Fibroblast of skin of scalp (primary cell): ENCODE measurements at regions not wholly inside any gene's neighbourhood (a gene's known extent, or its start where the extent isn't known, plus 50 kb on each side); places are given as distances from the start of the nearest gene placed in this dataset.
A peak's percentile ranks its signal among the peaks of the same experiment; 100 is the strongest.

Experiments
- DNase-seq: peaks from one replicate; pipeline ENCODE4 v3.0.0-alpha.2; 2013

DNA sequence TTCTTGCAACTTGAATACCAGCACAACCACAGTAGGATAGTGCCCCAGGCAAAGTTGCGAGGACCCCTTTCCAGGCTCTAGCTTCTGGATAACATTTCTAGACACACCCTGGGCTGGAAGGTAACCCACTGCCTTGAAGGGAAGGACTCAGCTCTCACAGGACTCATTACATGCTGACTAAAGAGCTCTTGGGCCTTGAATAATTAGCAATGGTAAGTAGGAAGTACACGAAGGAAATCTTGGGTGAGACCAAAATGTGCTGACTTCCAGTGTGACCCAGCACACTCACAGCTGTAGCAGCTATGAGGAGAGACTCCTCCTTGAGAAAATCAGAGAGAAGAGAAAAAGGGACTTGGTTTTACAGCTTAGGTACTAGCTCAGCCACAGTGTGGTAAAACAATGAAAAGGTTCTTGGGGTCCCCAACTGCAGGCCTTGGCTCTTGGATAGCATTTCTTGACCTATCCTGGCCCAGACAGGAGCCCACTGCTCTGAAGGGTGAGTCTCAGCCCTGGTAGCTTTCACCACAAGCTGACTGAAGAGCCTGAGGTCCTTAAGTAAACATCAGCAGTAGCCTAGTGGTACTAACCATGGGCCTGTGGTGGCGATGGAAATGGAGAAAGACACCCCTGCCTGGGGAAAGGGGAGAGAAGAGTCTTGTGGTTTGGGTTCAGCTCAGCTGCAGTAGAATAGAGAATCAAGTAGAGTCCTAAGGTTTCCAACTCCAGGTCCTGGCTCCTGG is 621.7 kb downstream of the SEMA5A start:
- DNase-seq: no peak

DNA sequence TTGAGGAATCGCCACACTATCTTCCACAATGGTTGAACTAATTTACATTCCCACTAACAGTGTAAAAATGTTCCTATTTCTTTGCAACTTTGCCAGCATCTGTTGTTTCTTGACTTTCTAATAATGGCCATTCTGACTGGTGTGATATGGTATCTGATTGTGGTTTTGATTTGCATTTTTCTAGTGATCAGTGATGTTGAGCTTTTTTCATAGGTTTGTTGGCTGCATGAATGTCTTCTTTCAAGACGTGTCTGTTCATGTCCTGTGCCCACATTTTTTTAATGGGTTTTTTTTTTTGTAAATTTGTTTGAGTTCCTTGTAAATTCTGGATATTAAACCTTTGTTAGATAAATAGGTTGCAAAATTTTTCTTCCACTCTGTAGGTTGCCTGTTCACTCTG is 615.9 kb downstream of the SEMA5A start:
- no peak for DNase-seq

DNA sequence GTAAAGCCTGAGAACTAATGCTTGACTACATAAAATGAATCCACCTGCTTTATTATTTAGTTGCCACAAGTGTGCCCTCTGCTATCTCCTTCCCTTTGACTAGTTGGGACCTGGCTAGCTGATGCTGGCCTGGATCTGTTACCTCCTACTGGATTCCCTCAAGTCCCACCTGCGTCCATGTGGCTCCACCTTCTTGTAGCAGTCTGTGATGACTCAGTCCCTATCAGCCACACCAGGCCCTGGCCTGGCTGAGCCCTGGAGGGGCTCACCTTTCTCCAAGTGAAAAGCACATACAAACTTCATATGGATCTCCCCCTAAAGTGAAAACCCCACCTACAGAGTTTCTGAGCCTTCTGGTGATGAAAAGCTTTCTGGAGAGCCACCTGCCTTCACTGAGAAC is 611.4 kb downstream of the SEMA5A start:
- DNase-seq: no peak

DNA sequence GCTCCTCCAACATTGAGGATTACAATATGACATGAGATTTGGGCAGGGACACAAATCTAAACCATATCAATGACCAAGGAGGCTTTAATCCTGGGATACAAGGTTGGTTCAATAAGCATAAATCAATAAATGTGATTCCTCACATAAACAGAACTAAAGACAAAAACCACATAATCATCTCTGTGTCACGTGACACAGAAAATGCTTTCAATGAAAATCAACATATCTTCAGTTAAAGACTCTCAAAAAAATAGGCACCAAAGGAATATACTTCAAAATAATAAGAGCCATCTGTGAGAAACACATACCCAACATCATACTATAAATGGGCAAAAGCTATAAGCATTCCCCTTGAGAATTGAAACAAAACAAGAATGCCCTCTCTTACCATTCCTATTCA is 604.9 kb downstream of the SEMA5A start:
- no peak for DNase-seq

DNA sequence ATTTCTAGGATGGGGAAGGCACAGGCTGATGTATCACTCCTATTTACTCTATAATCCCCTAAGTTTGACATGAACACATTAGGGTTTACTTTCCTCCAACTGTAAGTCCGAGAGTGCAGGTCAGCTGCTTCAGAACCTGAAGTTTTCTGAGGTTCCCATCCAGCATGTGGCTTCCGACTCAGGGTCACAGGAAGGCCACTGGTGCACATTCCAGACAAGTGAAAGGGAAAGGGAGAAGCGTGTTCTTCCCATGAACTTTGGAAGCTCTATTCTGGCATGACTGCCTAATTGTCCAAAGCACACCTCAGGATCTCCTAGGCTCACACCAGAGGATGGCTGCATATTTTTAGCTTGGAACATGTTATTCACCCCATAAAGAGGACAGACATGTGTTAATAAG is 602.6 kb downstream of the SEMA5A start:
- DNase-seq: peak; percentile 8

DNA sequence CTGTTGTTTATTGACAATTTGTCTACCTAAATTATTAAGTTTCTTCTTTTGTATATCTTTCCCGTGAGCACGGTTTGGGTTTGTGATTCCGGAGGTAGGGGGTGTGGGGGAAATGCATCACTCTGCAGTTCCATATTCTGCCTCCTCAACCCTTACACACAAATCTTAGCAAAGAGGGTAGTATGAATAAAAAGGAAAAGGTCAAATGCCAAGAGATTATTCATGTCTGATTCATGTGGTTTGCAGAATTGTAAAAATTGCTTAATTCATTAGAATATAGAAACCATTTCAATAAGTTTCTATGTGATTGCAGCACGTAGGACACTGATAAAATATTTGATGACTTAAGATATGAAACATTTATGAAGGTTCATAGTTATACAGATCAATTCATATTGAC is 601.9 kb downstream of the SEMA5A start:
- DNase-seq: no peak

DNA sequence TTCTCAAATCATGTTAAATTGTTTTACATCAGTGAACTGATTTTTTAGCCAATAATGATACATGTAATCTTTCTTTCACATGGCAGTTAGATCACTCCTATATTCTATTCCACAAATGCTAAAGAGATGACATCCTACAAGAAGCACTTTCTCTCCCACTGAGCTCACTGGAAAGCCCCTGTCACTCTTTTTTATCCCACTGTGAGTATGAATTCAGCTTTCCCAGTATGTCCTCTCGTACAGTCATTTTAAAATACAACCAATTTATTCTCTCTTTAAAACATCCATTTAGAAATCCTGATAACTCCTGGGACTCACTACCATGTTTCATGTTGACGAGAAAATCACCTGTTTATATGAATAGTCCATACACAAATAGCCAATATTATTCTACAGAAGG is 599.9 kb downstream of the SEMA5A start:
- no peak for DNase-seq

DNA sequence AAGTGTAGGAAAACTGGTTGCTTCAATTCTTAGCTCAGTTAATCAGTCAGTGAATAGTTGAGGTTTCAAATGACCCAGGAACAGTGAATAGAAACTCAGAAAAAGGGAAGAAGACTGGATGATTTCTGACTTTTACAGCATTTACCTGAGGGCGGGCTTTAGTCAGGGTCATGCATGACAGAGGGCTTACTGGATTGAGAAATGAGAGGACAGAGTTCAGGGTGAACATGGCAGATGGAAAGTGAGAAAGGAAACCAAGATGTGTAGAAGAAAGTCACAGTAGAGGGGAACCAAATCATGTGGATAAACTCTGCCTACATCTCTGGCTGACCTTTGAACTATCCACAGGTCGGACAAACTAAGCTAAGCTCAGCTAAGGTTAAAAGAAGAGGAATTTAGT is 596.0 kb downstream of the SEMA5A start:
- DNase-seq: no peak

DNA sequence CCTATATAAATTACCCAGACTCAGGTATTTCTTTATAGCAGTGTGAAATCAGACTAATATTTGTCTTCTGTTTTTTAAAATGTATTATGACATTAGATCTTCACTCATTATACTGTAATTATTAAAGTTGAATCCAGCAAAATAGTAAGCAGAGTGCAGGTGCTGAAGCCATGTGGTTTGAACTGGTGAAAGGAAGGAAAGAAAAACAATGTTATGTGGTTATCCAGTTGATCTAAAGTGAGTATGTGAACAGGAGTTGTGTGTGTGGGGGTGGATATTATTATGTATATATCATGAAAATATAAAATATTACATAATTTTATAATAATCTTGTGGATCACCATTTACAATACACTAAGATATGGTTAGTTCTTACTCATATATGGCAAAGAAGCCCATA is 593.7 kb downstream of the SEMA5A start:
- no peak for DNase-seq

DNA sequence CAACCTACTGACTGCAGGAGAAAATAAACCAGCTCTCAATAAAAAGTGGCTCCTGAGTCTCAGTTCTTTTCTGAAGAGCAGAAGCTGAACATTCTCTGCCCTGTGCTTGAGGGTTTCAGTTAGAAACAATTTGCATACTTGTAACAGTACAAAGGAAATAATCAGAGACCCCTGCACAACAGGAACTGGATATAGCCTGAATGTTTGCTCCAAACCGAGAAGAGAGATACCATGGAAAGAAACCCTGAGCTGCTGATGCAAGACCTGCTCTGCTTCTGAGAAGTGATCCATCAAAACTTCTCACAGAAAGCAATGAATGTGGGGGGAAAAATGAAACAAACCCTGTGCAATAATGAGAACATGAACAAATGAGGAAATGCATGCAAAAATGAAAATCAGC is 592.9 kb downstream of the SEMA5A start:
- DNase-seq: no peak

DNA sequence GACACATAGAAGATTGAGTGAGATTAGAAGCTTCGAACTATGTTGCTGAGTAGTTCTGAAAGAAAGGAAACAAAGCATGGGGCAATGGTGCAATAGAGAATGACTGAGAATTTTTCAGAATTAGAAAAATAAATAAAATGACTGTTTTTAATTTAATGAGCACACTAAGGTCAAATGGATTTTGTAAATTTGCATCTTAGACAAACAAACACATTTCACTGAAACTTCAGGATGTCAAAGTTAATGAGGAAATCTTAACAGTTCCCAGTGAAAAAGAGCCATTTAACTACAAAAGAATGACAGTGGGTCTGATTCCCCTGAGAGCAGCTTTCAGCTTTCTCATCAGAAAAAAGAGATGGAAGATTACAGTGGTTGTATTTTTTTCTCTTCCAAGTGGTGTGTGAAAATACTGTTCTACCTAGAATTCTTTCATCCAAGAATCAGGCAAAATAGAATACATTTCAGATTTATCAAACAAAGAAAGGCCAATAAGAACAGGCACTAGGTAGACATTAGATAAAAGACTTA is 591.9 kb downstream of the SEMA5A start:
- DNase-seq: no peak

DNA sequence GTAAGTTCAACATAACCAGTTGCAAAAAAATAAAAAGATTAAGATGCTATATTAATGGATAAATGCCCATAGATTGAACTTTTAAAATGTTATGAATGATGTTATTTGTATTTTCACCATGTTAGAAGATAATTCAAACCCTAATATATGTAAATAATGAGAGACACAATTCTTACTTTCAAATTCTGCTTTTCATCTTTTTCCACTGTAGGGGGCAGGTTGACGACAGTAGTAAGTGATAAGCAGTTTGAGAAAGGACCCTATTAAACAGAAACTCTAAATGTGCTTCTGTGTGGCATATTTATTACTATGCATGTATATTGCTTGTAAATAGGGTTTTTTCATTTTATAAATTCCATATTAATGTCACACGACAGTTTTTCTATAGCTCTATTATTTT is 591.1 kb downstream of the SEMA5A start:
- no peak for DNase-seq

DNA sequence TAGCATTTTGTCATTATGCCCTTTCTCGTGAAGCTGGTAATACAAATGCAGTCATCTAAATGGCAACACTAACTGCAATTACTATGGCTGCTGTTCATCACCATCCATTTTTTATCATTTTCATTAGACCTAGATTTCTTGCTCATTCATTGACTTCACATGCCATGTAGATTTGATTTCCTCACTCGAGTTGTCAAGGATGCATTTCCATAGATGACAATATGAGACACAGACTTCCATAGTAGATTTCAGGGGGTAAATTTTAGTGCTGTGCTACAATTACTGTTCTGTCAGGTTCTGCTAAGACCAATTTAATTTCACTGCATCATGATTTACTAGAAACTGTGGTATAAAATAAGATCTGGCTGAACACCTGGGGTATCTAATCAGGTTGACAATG is 589.2 kb downstream of the SEMA5A start:
- DNase-seq: no peak

DNA sequence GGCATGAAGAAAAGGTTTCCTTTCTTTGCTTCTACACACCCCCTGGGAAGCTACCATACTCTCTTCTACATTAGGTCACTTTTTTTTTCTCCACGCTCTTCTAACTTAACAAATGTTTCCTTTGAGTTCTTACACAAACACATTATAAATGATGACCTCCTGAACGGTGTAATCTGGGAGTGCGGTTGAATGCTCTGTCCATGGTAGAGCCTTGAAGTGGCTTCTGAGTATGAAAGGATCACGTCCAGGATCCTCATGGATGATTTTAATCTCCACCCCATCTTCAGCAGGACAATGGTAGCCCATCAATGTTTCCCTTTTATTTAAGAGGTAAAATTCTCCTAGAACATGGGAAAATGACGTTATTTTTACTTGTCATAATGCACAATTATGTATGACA is 587.3 kb downstream of the SEMA5A start:
- DNase-seq: no peak

DNA sequence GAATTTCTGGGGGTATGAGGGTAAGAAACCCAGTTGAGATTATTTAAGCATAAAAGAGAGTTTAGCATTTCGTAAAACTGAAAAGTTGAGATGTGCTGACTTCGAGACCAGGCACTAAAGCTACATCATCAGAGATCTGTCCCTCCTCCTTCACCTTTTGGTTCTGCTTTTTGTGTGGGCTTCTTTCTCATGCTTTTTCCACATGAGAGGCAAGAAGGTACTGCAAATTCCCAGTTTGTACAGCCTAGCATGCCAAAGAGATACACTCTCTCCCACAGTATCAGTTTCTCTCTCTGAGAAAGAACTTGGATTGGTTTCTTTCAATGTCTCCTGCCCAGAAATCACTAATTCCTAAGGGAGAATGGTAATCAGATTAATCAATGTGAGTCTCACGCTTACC is 584.7 kb downstream of the SEMA5A start:
- DNase-seq: no peak

DNA sequence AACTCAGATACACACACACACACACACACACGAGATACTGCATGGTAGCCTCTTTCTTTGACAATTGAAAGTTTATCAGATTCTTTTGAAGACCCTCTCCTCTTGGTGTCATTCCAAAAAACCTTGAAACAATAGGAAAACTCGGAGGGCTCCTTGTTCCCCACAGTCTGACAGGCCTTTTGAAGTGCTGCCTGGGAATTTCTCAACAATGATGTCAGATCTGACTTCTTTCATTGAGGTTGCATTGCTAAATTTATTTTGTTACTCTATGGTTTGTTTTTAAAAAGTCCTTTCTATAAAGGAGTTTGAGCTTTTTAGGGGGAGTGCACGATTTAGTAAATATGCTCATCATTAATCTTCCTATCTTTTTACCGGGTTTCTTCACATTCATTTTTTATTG is 583.9 kb downstream of the SEMA5A start:
- DNase-seq: no peak

DNA sequence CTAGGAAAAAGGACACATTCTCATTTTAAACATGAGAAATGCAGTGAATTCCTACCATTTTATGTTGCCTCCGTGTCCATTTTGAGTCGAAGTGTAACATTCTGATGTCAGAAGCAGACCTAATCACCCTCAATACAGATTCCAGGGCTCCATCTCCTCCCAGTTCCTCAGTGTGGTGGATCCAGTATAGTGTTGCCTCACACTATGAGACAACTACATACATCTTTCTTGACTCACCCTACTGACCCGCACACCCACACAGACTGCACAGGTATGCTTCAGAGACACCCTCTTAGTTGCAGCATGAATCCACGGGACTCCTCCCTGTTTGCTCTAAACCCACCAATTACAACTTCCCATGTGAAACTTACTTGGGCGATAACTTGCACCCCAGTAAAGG is 564.9 kb downstream of the SEMA5A start:
- DNase-seq: no peak

DNA sequence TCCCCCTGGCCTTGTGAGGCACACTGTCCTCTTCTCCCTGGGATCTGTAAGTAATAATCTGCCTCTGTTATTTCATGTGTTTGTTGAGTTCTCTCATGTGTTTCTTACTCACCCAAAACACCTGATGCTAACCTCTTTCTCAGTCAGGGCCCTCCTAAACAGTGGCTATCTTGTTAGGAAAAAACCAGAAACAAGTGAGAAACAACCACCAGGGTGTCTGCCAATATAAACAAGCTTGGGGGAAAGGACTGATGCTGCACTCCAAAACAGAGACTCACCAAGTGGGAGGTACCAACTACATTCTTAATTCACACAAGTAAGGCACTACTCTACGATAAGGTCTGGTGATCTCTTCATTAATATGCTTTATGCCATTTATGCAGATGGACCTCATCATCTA is 564.4 kb downstream of the SEMA5A start:
- peak; percentile 15 for DNase-seq

DNA sequence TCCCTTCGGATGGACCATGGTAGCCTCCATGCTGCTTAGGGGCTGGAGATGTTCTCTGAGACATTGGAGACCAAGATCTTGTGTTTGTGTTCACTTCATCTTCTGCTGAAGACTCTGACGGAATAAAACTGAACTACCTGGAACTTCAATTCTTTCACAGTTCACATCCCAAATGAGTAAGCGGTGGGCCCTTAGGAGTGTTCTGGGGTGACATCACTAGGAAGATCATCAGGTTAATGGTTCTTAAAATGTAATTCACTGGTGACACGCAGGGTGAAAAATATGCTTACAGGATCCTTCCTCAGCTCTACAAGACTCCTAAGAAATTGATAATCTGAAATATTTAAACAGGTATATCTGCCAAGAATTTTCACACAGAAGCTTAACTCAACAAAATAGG is 561.5 kb downstream of the SEMA5A start:
- no peak for DNase-seq
